Islet precursor cell (in vitro differentiated cells): ENCODE measurements at regions not wholly inside any gene's neighbourhood (a gene's known extent, or its start where the extent isn't known, plus 50 kb on each side); places are given as distances from the start of the nearest gene placed in this dataset.
"Not testable (repeated sequence)": the region's sequence is repeated elsewhere in the genome, so short reads cannot be mapped to it uniquely, and the experiment has no call there.

Experiments
- DNase-seq: peaks from one replicate; pipeline ENCODE4 v3.0.0-alpha.2; 2018

- DNase-seq: no peak
Measured at GRCh38 chr4:1589098-1589497, 95.0 kb downstream of the FAM53A start.

GRCh38 chr4:1588306-1588705 lies 95.8 kb downstream of the FAM53A start:
- no peak for DNase-seq

- no peak for DNase-seq
Measured at GRCh38 chr4:1584498-1584897, 99.6 kb downstream of the FAM53A start.

- DNase-seq: no peak
Measured at GRCh38 chr4:1583859-1584258, 100.3 kb downstream of the FAM53A start.

- DNase-seq: no peak
Measured at GRCh38 chr4:1583051-1583785, 100.9 kb downstream of the FAM53A start.

GRCh38 chr4:1582227-1582626 lies 101.9 kb downstream of the FAM53A start:
- DNase-seq: no peak

- DNase-seq: peak; percentile 93
Measured at GRCh38 chr4:1581164-1581894, 102.8 kb downstream of the FAM53A start.

- not testable (repeated sequence) for DNase-seq
Measured at GRCh38 chr4:1580692-1581012, 103.5 kb downstream of the FAM53A start.

- peak; percentile 96 for DNase-seq
Measured at GRCh38 chr4:1579901-1580691, 104.0 kb downstream of the FAM53A start.

- DNase-seq: peak; percentile 86
Measured at GRCh38 chr4:1579001-1579900, 104.9 kb downstream of the FAM53A start.

- no peak for DNase-seq
Measured at GRCh38 chr4:1578251-1578773, 105.8 kb downstream of the FAM53A start.

- DNase-seq: no peak
Measured at GRCh38 chr4:1577822-1578217, 106.3 kb downstream of the FAM53A start.

- DNase-seq: no peak
Measured at GRCh38 chr4:1576961-1577821, 106.9 kb downstream of the FAM53A start.

GRCh38 chr4:1576304-1576960 lies 107.7 kb downstream of the FAM53A start:
- no peak for DNase-seq

GRCh38 chr4:1575418-1576303 lies 108.5 kb downstream of the FAM53A start:
- no peak for DNase-seq

GRCh38 chr4:1574601-1575417 lies 109.3 kb downstream of the FAM53A start:
- no peak for DNase-seq

- DNase-seq: no peak
Measured at GRCh38 chr4:1573830-1574459, 110.2 kb downstream of the FAM53A start.

GRCh38 chr4:1572964-1573720 lies 111.0 kb downstream of the FAM53A start:
- DNase-seq: no peak
